WTC11 (cell line): ENCODE measurements at regions not wholly inside any gene's neighbourhood (a gene's known extent, or its start where the extent isn't known, plus 50 kb on each side); places are given as distances from the start of the nearest gene placed in this dataset.

Experiments
- ATAC-seq: fragments of 200-7000 bp; cut with Tn5 transposase; 2 replicates; pipeline ENCODE4 v1.10.0; 2021; ENCODE audit warnings: mild to moderate bottlenecking, moderate library complexity
- CTCF ChIA-PET: fragments of 300-600 bp; sonication (Branson Sonifier 250); formaldehyde crosslinking; loops from one replicate; lab custom pipeline; 2021; ENCODE audit warnings: antibody characterized with exemption; lab: Charles Lee
- POLR2A ChIA-PET: fragments of 350-600 bp; sonication (Branson Sonifier 250); formaldehyde crosslinking; loops from one replicate; lab custom pipeline; 2021; ENCODE audit warnings: antibody characterized with exemption; lab: Charles Lee
- DNase-seq: peaks from one replicate; pipeline ENCODE4 v3.0.0; 2021; ENCODE audit warnings: low spot score
- H3K27ac Mint-ChIP-seq: 2 replicates; pipeline ENCODE4 v1.8.0; 2021; ENCODE audit warnings: mixed read lengths
- H3K27me3 Mint-ChIP-seq: 2 replicates; pipeline ENCODE4 v1.8.0; 2021; ENCODE audit warnings: low read depth, mild to moderate bottlenecking, moderate library complexity, mixed read lengths
- H3K36me3 Mint-ChIP-seq: 2 replicates; pipeline ENCODE4 v1.8.0; 2021; ENCODE audit warnings: mixed read lengths
- H3K4me1 Mint-ChIP-seq: 2 replicates; pipeline ENCODE4 v1.8.0; 2022; ENCODE audit warnings: mixed read lengths
- H3K4me3 Mint-ChIP-seq: 2 replicates; pipeline ENCODE4 v1.8.0; 2021; ENCODE audit warnings: mild to moderate bottlenecking, moderate library complexity, mixed read lengths
- H3K9me3 Mint-ChIP-seq: 2 replicates; pipeline ENCODE4 v1.8.0; 2021; ENCODE audit warnings: mixed read lengths
- ATF6 ChIP-seq: sonication (generic); formaldehyde crosslinking; IDR thresholded peaks from 2 replicates; pipeline ENCODE4 v1.8.1; 2023; ENCODE audit warnings: mild to moderate bottlenecking, missing genetic modification reagents
- CBFB ChIP-seq: sonication (generic); formaldehyde crosslinking; IDR thresholded peaks from 2 replicates; pipeline ENCODE4 v1.8.1; 2022; ENCODE audit warnings: mild to moderate bottlenecking, low read depth, missing genetic modification reagents
- CDX4 ChIP-seq: fragments of 250-450 bp; sonication (Bioruptor Pico); IDR thresholded peaks from 2 replicates; pipeline ENCODE4 v1.9.0; 2021; ENCODE audit warnings: moderate library complexity, mild to moderate bottlenecking, inconsistent platforms, borderline replicate concordance
- CREM ChIP-seq: sonication (generic); formaldehyde crosslinking; IDR thresholded peaks from 2 replicates; pipeline ENCODE4 v1.8.1; 2022; ENCODE audit warnings: mild to moderate bottlenecking, missing genetic modification reagents, moderate library complexity
- ERG ChIP-seq: fragments of 250-450 bp; sonication (Bioruptor Pico); IDR thresholded peaks from 2 replicates; pipeline ENCODE4 v1.8.0; 2021; ENCODE audit warnings: mild to moderate bottlenecking
- FOXJ3 ChIP-seq: sonication (generic); formaldehyde crosslinking; IDR thresholded peaks from 2 replicates; pipeline ENCODE4 v1.9.0; 2021; ENCODE audit warnings: missing genetic modification reagents, mild to moderate bottlenecking, borderline replicate concordance
- FOXP4 ChIP-seq: sonication (generic); formaldehyde crosslinking; IDR thresholded peaks from 2 replicates; pipeline ENCODE4 v1.8.0; 2022; ENCODE audit warnings: mild to moderate bottlenecking, missing genetic modification reagents
- GABPB1 ChIP-seq: sonication (generic); formaldehyde crosslinking; IDR thresholded peaks from 2 replicates; pipeline ENCODE4 v1.8.1; 2023; ENCODE audit warnings: mild to moderate bottlenecking, missing genetic modification reagents
- GTF2I ChIP-seq: fragments of 250-450 bp; sonication (Bioruptor Pico); conservative IDR thresholded peaks from 2 replicates; pipeline ENCODE4 v1.4.0; 2021; ENCODE audit warnings: mild to moderate bottlenecking
- IRF1 ChIP-seq: sonication (generic); formaldehyde crosslinking; IDR thresholded peaks from 2 replicates; pipeline ENCODE4 v1.8.0; 2023; ENCODE audit warnings: missing genetic modification reagents
- IRF2 ChIP-seq: sonication (generic); formaldehyde crosslinking; IDR thresholded peaks from 2 replicates; pipeline ENCODE4 v1.8.0; 2022; ENCODE audit warnings: low read depth, missing genetic modification reagents, borderline replicate concordance
- JUN ChIP-seq: sonication (generic); formaldehyde crosslinking; IDR thresholded peaks from 2 replicates; pipeline ENCODE4 v1.8.0; 2023; ENCODE audit warnings: mild to moderate bottlenecking, missing genetic modification reagents
- NFYB ChIP-seq: sonication (generic); formaldehyde crosslinking; conservative IDR thresholded peaks from 2 replicates; pipeline ENCODE4 v1.8.0; 2022; ENCODE audit warnings: low read depth, missing genetic modification reagents
- NR2C2 ChIP-seq: sonication (generic); formaldehyde crosslinking; IDR thresholded peaks from 2 replicates; pipeline ENCODE4 v1.8.0; 2022; ENCODE audit warnings: mild to moderate bottlenecking, missing genetic modification reagents
- SP1 ChIP-seq: sonication (generic); formaldehyde crosslinking; conservative IDR thresholded peaks from 2 replicates; pipeline ENCODE4 v1.8.1; 2022; ENCODE audit warnings: missing genetic modification reagents
- STAT6 ChIP-seq: sonication (generic); formaldehyde crosslinking; conservative IDR thresholded peaks from 2 replicates; pipeline ENCODE4 v1.8.1; 2023; ENCODE audit warnings: mild to moderate bottlenecking, low read depth, missing genetic modification reagents, moderate library complexity
- TEAD4 ChIP-seq: sonication (generic); formaldehyde crosslinking; IDR thresholded peaks from 2 replicates; pipeline ENCODE4 v1.8.0; 2022; ENCODE audit warnings: mild to moderate bottlenecking, missing genetic modification reagents
- ZBTB21 ChIP-seq: sonication (generic); formaldehyde crosslinking; IDR thresholded peaks from 2 replicates; pipeline ENCODE4 v1.8.1; 2023; ENCODE audit warnings: mild to moderate bottlenecking, missing genetic modification reagents, borderline replicate concordance
- ZNF281 ChIP-seq: sonication (generic); formaldehyde crosslinking; IDR thresholded peaks from 2 replicates; pipeline ENCODE4 v1.8.0; 2023; ENCODE audit warnings: mild to moderate bottlenecking, missing genetic modification reagents
- ZNF532 ChIP-seq: fragments of 250-450 bp; sonication (Bioruptor Pico); IDR thresholded peaks from 2 replicates; pipeline ENCODE4 v1.9.0; 2021; ENCODE audit warnings: mild to moderate bottlenecking, borderline replicate concordance

- H3K4me1 Mint-ChIP-seq: peaks cover 15% of the 10 kb centered on the region
- no peak for ATAC-seq
- H3K27ac Mint-ChIP-seq: no peak overlapping the region
- CTCF ChIA-PET: no interaction called here
- H3K4me3 Mint-ChIP-seq: no peak overlapping the region
- TF ChIP-seq ERG (CRISPR knock-in tag) (no peak), FOXJ3 (no peak), SP1 (CRISPR knock-in tag) (no peak), CREM (CRISPR knock-in tag) (no peak), NR2C2 (no peak), STAT6 (no peak), TEAD4 (CRISPR knock-in tag) (no peak), GTF2I (no peak), ZBTB21 (CRISPR knock-in tag) (no peak), CDX4 (CRISPR knock-in tag) (no peak), JUN (CRISPR knock-in tag) (no peak), IRF1 (no peak), IRF2 (no peak), FOXP4 (CRISPR knock-in tag) (no peak), ZNF532 (CRISPR knock-in tag) (no peak), GABPB1 (CRISPR knock-in tag) (no peak), NFYB (CRISPR knock-in tag) (no peak), ZNF281 (CRISPR knock-in tag) (no peak), ATF6 (CRISPR knock-in tag) (no peak), CBFB (CRISPR knock-in tag) (no peak)
- TF ChIP-seq, all 79 proteins: peak for 0
- Mint-ChIP-seq H3K36me3 (no peaks in the 10 kb centered on the region), H3K9me3 (peaks cover 3% of the 10 kb centered on the region; the same call in 1 of the 2 replicates), H3K27me3 (no peaks in the 10 kb centered on the region)
- DNase-seq: no peak
- POLR2A ChIA-PET: no interaction called here
Observed at GRCh38 chr7:118878336-118878735, 653.8 kb downstream of the ANKRD7 start.
